GM18502 (cell line): ENCODE measurements at regions not wholly inside any gene's neighbourhood (a gene's known extent, or its start where the extent isn't known, plus 50 kb on each side); places are given as distances from the start of the nearest gene placed in this dataset.

Experiments
- ATAC-seq: cut with Tn5 transposase; IDR thresholded peaks from one replicate; pipeline ENCODE4 v1.9.1; 2021; ENCODE audit warnings: mild to moderate bottlenecking; ENCODE audit not compliant: unreplicated experiment, poor library complexity

GRCh38 chr5:171623107-171623506 lies 162.5 kb upstream of the SMIM23 start:
- no peak for ATAC-seq

GRCh38 chr5:171623551-171624097 lies 162.0 kb upstream of the SMIM23 start:
- ATAC-seq, result no peak

- ATAC-seq, result no peak
These were observed 161.2 kb upstream of the SMIM23 start for GRCh38 chr5:171624396-171624795.

- ATAC-seq, result no peak
These were observed 160.0 kb upstream of the SMIM23 start for GRCh38 chr5:171625646-171626045.

GRCh38 chr5:171627936-171628632 lies 157.5 kb upstream of the SMIM23 start:
- no peak for ATAC-seq

GRCh38 chr5:171628633-171628974 lies 157.0 kb upstream of the SMIM23 start:
- no peak for ATAC-seq

GRCh38 chr5:171629221-171629620 lies 156.4 kb upstream of the SMIM23 start:
- no peak for ATAC-seq

GRCh38 chr5:171629628-171630349 lies 155.8 kb upstream of the SMIM23 start:
- no peak for ATAC-seq

GRCh38 chr5:171630350-171631065 lies 155.1 kb upstream of the SMIM23 start:
- no peak for ATAC-seq

- ATAC-seq, result no peak
These were observed 153.0 kb upstream of the SMIM23 start for GRCh38 chr5:171632616-171633015.

- ATAC-seq, result peak; percentile 69
These were observed 151.7 kb upstream of the SMIM23 start for GRCh38 chr5:171633776-171634470.

- peak; percentile 18 for ATAC-seq
These were observed 151.1 kb upstream of the SMIM23 start for GRCh38 chr5:171634511-171634910.

GRCh38 chr5:171635028-171635427 lies 150.6 kb upstream of the SMIM23 start:
- no peak for ATAC-seq

- ATAC-seq, result no peak
These were observed 149.9 kb upstream of the SMIM23 start for GRCh38 chr5:171635561-171636245.

GRCh38 chr5:171637811-171638210 lies 147.8 kb upstream of the SMIM23 start:
- ATAC-seq, result no peak

GRCh38 chr5:171639205-171639621 lies 146.4 kb upstream of the SMIM23 start:
- no peak for ATAC-seq

- no peak for ATAC-seq
These were observed 145.7 kb upstream of the SMIM23 start for GRCh38 chr5:171639966-171640365.

- ATAC-seq, result no peak
These were observed 145.1 kb upstream of the SMIM23 start for GRCh38 chr5:171640480-171640879.

GRCh38 chr5:171641891-171642290 lies 143.7 kb upstream of the SMIM23 start:
- ATAC-seq, result no peak

GRCh38 chr5:171642894-171643293 lies 142.7 kb upstream of the SMIM23 start:
- no peak for ATAC-seq
